Heart right ventricle (tissue), 16 donors: ENCODE measurements at regions not wholly inside any gene's neighbourhood (a gene's known extent, or its start where the extent isn't known, plus 50 kb on each side); places are given as distances from the start of the nearest gene placed in this dataset.

Experiments
- ATAC-seq, 8 donors: fragments of 200-7000 bp; cut with Tn5 transposase; one replicate each; pipeline ENCODE4 v1.9.1; 2020; ENCODE audit warnings: mild to moderate bottlenecking in 8 of 8, moderate library complexity in 8 of 8, moderate number of reproducible peaks in 1 of 8
- DNase-seq, 2 donors: peaks; one replicate each; pipeline ENCODE4 v3.0.0-alpha.2; 2020
- H3K27ac ChIP-seq, 10 donors: fragments of 200-600 bp; sonication (generic) in 2 of 10; one replicate each; pipeline versions ENCODE4 v1.5.0 to v1.8.0; 2020 to 2022; ENCODE audit warnings: mild to moderate bottlenecking in 3 of 10
- H3K27me3 ChIP-seq, 7 donors: fragments of 200-600 bp; one replicate each; pipeline ENCODE4 v1.8.0; 2021 to 2022; ENCODE audit warnings: mild to moderate bottlenecking in 2 of 7
- H3K36me3 ChIP-seq, 9 donors: fragments of 200-600 bp; sonication (generic) in 1 of 9; one replicate each; pipeline versions ENCODE4 v1.5.0 to v1.8.0; 2020 to 2022; ENCODE audit warnings: mild to moderate bottlenecking in 2 of 9
- H3K4me1 ChIP-seq, 9 donors: fragments of 200-600 bp; sonication (generic) in 1 of 9; one replicate each; pipeline versions ENCODE4 v1.5.0 to v1.8.0; 2020 to 2022; ENCODE audit warnings: mild to moderate bottlenecking in 4 of 9
- H3K4me3 ChIP-seq, 10 donors: fragments of 200-600 bp; sonication (generic) in 2 of 10; one replicate each; pipeline versions ENCODE4 v1.5.0 to v1.8.0; 2020 to 2022; ENCODE audit warnings: mild to moderate bottlenecking in 7 of 10, moderate library complexity in 2 of 10
- H3K9me3 ChIP-seq, 11 donors: fragments of 200-600 bp in 10 of 11; sonication (generic) in 2 of 11; one replicate each; pipeline versions ENCODE4 v1.5.0 to v1.8.0; 2013 to 2022; ENCODE audit warnings: mild to moderate bottlenecking in 2 of 11, control low read depth in 1 of 11, moderate library complexity in 1 of 11
- CTCF ChIP-seq, 9 donors: fragments of 200-600 bp; sonication (generic) in 2 of 9; IDR thresholded peaks; one replicate each; pipeline versions ENCODE4 v1.5.0 to v1.8.0; 2021 to 2022; ENCODE audit warnings: antibody characterized with exemption in 9 of 9, mild to moderate bottlenecking in 5 of 9, moderate library complexity in 1 of 9
- WGBS, 2 donors: extraction: QIAGEN DNeasy Blood & Tissue Kit; methylation state at CpG; one replicate each; pipeline ENCODE4 v1.1.7; 2013; ENCODE audit warnings: inconsistent platforms in 1 of 2; 5-methylcytosine and 5-hydroxymethylcytosine counted together
- intact Hi-C, 10 donors: fragments of 100-400 bp; cut with DNase I; formaldehyde crosslinking; loops; one replicate each; pipeline versions ENCODE4 v1.11.1 to v1.14.2; 2022
- donor health status: Arrhythmogenic right ventricular cardiomyopathy.
- donor health status: ischemic (EF 13 %, LVEDD 7.1; RV severe dilation, severe dysfunction).
- donor health status: healthy with polysubstance abuse.
- donor health status: DM: no; HTN: yes; CAD: no.
- donor health status: DM: no; HTN: no; CAD: no.
- donor health status: ischemic (EF 25% LVEDD 6.9; RV normal size, moderate dysfunction).
- donor health status: ischemic (EF 25% LVEDD 5.7; RV mildly dilated, moderate dysfunction).
- donor health status: healthy.
- donor health status: DM: yes; HTN: yes; CAD: no.
- donor health status: Ischemic cardiomyopathy.
- donor health status: ischemic (EF 35%, LVEDD 5.7; RV mildly dilated, moderate dysfunction).
- donor health status: nonischemic (EF 11% LVEDD 7.7; RV severe dilation, severe dysfunction).
- donor health status: DM: yes; HTN: yes; CAD: no.
- donor health status: PGD.
- donor health status: ischemic (EF 29% LVEDD 5.4; RV normal size, mild dysfunction).
- donor health status: nonischemic (EF 23%, LVEDD 6.1; RV moderate dilation, normal function).

- ATAC-seq: no peak
- no peak for DNase-seq
- Histone ChIP-seq H3K27me3 (peaks cover 0 to 19% (median 7%) of the 10 kb centered on the region in 7 donors), H3K27ac (no peak overlapping the region), H3K9me3 (no peaks in the 10 kb centered on the region), H3K4me3 (no peak overlapping the region), H3K36me3 (no peaks in the 10 kb centered on the region), H3K4me1 (no peaks in the 10 kb centered on the region)
- intact Hi-C loops: no loop called here
- 80 to 85% methylated on average over 6 of the region's 6 CpGs for WGBS, 2 donors
- TF ChIP-seq CTCF (IDR thresholded peaks at IDR 0.05): no peak
Observed at GRCh38 chr15:29623116-29623639, 199.1 kb downstream of the TJP1 start.

- no peaks in the 10 kb centered on the region for H3K36me3 ChIP-seq
- no peak for ATAC-seq
- H3K9me3 ChIP-seq: no peaks in the 10 kb centered on the region
- no peak overlapping the region for H3K27ac ChIP-seq
- WGBS, 2 donors: 88 to 90% methylated on average over 7 of the region's 7 CpGs
- no peak for TF ChIP-seq CTCF (IDR thresholded peaks at IDR 0.05)
- H3K4me1 ChIP-seq: no peaks in the 10 kb centered on the region
- DNase-seq: no peak
- no peak overlapping the region for H3K4me3 ChIP-seq
- H3K27me3 ChIP-seq: peaks cover 0 to 22% (median 7%) of the 10 kb centered on the region in 7 donors
- intact Hi-C loops: no loop called here
Observed at GRCh38 chr15:29622637-29623036, 199.6 kb downstream of the TJP1 start.

- Histone ChIP-seq H3K9me3 (no peaks in the 10 kb centered on the region), H3K4me3 (no peak overlapping the region), H3K4me1 (no peaks in the 10 kb centered on the region), H3K36me3 (no peaks in the 10 kb centered on the region), H3K27me3 (peaks cover 0 to 28% (median 7%) of the 10 kb centered on the region in 7 donors), H3K27ac (no peak overlapping the region)
- WGBS, 2 donors: 60 to 63% methylated on average over 5 of the region's 5 CpGs
- ATAC-seq (no peak), DNase-seq (no peak)
- intact Hi-C loops: no loop called here
- TF ChIP-seq CTCF (IDR thresholded peaks at IDR 0.05): no peak
Observed at GRCh38 chr15:29621616-29622015, 200.7 kb downstream of the TJP1 start.

- 90% methylated on average over 2 of the region's 2 CpGs for WGBS, 2 donors
- H3K27me3 ChIP-seq: peaks cover 0 to 51% (median 20%) of the 10 kb centered on the region in 7 donors
- intact Hi-C loops: no loop called here
- no peaks in the 10 kb centered on the region for H3K4me1 ChIP-seq
- no peak for DNase-seq
- H3K27ac ChIP-seq: no peak overlapping the region
- H3K36me3 ChIP-seq: no peaks in the 10 kb centered on the region
- H3K9me3 ChIP-seq: no peaks in the 10 kb centered on the region
- no peak for TF ChIP-seq CTCF (IDR thresholded peaks at IDR 0.05)
- no peak for ATAC-seq
- no peak overlapping the region for H3K4me3 ChIP-seq
Observed at GRCh38 chr15:29618586-29618985, 203.7 kb downstream of the TJP1 start.
